Erythroblast (primary cell): ENCODE measurements at regions not wholly inside any gene's neighbourhood (a gene's known extent, or its start where the extent isn't known, plus 50 kb on each side); places are given as distances from the start of the nearest gene placed in this dataset.

Experiments
- GATA1 ChIP-seq: IDR thresholded peaks from 2 replicates; pipeline ENCODE4 v1.6.1; 2011; ENCODE audit warnings: low read depth, mild to moderate bottlenecking, control low read depth, low read length, moderate library complexity
- POLR2A ChIP-seq: IDR thresholded peaks from 2 replicates; pipeline ENCODE4 v1.6.1; 2011; ENCODE audit warnings: mild to moderate bottlenecking, low read length

- TF ChIP-seq POLR2A (no peak), GATA1 (no peak)
These were observed 130.9 kb upstream of the DEFB112 start for GRCh38 chr6:50180646-50181045.
